SK-N-SH treated with all-trans-retinoic acid at 6 μM for 48 hours (cell line): ENCODE measurements at regions not wholly inside any gene's neighbourhood (a gene's known extent, or its start where the extent isn't known, plus 50 kb on each side); places are given as distances from the start of the nearest gene placed in this dataset.

ENCODE experiments used
- RARB ChIP-seq: fragments of 250-450 bp; sonication (Bioruptor Pico); IDR thresholded peaks from 2 replicates; pipeline ENCODE4 v1.8.0; 2021; ENCODE audit warnings: mild to moderate bottlenecking, moderate library complexity
- SNAI2 ChIP-seq: fragments of 250-450 bp; sonication (Bioruptor Pico); IDR thresholded peaks from 2 replicates; pipeline ENCODE4 v1.5.0; 2020; ENCODE audit warnings: mild to moderate bottlenecking, moderate library complexity
- ZFP30 ChIP-seq: fragments of 450-650 bp; formaldehyde crosslinking; IDR thresholded peaks from 2 replicates; pipeline ENCODE4 v1.5.0; 2022; ENCODE audit warnings: mild to moderate bottlenecking, moderate library complexity
- ZNF565 ChIP-seq: fragments of 450-650 bp; formaldehyde crosslinking; conservative IDR thresholded peaks from 2 replicates; pipeline ENCODE4 v1.5.0; 2020; ENCODE audit warnings: low read depth, mild to moderate bottlenecking, moderate library complexity
- TF ChIP-seq, protein P1 (sequence below): fragments of 250-450 bp; sonication (Bioruptor Pico); IDR thresholded peaks from 2 replicates; pipeline ENCODE4 v1.5.0; 2020; ENCODE audit warnings: mild to moderate bottlenecking, moderate library complexity
- TF ChIP-seq, protein P2 (sequence below): fragments of 250-450 bp; sonication (Bioruptor Pico); IDR thresholded peaks from 2 replicates; pipeline ENCODE4 v1.5.1; 2020; ENCODE audit warnings: low read depth, mild to moderate bottlenecking, moderate library complexity
- TF ChIP-seq, protein P3 (sequence below): fragments of 250-450 bp; sonication (Bioruptor Pico); IDR thresholded peaks from 2 replicates; pipeline ENCODE4 v1.8.0; 2021; ENCODE audit warnings: low read depth, mild to moderate bottlenecking, moderate library complexity, borderline replicate concordance

DNA sequence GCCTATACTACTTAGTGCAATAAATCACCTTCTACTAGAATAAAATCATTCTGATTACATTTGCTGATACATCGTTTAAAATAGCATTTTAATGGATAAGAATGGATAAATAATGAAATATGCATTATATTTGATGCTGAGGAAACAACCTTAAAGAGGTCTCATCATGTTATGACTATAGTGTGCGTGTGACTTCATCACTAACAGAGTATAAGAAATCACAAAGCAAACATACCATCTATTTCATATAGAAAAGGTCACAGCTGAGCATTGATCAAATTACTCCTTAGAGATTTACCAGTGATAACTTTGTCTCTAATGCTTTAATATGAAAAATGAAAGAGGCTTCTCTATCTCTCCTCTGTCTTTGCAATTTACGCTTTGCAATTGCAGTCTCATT, 1620.3 kb upstream of the SLC10A2 start:
- TF ChIP-seq ZFP30 (CRISPR knock-in tag) (no peak), ZNF565 (CRISPR knock-in tag) (no peak), SNAI2 (CRISPR knock-in tag) (no peak), RARB (CRISPR knock-in tag) (no peak)
- TF ChIP-seq, protein P1, sequence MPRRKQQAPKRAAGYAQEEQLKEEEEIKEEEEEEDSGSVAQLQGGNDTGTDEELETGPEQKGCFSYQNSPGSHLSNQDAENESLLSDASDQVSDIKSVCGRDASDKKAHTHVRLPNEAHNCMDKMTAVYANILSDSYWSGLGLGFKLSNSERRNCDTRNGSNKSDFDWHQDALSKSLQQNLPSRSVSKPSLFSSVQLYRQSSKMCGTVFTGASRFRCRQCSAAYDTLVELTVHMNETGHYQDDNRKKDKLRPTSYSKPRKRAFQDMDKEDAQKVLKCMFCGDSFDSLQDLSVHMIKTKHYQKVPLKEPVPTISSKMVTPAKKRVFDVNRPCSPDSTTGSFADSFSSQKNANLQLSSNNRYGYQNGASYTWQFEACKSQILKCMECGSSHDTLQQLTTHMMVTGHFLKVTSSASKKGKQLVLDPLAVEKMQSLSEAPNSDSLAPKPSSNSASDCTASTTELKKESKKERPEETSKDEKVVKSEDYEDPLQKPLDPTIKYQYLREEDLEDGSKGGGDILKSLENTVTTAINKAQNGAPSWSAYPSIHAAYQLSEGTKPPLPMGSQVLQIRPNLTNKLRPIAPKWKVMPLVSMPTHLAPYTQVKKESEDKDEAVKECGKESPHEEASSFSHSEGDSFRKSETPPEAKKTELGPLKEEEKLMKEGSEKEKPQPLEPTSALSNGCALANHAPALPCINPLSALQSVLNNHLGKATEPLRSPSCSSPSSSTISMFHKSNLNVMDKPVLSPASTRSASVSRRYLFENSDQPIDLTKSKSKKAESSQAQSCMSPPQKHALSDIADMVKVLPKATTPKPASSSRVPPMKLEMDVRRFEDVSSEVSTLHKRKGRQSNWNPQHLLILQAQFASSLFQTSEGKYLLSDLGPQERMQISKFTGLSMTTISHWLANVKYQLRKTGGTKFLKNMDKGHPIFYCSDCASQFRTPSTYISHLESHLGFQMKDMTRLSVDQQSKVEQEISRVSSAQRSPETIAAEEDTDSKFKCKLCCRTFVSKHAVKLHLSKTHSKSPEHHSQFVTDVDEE (CRISPR knock-in tag): no peak
- TF ChIP-seq, protein P2, sequence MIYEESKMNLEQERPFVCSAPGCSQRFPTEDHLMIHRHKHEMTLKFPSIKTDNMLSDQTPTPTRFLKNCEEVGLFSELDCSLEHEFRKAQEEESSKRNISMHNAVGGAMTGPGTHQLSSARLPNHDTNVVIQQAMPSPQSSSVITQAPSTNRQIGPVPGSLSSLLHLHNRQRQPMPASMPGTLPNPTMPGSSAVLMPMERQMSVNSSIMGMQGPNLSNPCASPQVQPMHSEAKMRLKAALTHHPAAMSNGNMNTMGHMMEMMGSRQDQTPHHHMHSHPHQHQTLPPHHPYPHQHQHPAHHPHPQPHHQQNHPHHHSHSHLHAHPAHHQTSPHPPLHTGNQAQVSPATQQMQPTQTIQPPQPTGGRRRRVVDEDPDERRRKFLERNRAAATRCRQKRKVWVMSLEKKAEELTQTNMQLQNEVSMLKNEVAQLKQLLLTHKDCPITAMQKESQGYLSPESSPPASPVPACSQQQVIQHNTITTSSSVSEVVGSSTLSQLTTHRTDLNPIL (CRISPR knock-in tag): no peak
- TF ChIP-seq, protein P3, sequence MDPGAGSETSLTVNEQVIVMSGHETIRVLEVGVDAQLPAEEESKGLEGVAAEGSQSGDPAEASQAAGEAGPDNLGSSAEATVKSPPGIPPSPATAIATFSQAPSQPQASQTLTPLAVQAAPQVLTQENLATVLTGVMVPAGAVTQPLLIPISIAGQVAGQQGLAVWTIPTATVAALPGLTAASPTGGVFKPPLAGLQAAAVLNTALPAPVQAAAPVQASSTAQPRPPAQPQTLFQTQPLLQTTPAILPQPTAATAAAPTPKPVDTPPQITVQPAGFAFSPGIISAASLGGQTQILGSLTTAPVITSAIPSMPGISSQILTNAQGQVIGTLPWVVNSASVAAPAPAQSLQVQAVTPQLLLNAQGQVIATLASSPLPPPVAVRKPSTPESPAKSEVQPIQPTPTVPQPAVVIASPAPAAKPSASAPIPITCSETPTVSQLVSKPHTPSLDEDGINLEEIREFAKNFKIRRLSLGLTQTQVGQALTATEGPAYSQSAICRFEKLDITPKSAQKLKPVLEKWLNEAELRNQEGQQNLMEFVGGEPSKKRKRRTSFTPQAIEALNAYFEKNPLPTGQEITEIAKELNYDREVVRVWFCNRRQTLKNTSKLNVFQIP (CRISPR knock-in tag): no peak
